Astrocyte (in vitro differentiated cells and primary cell): ENCODE measurements at regions not wholly inside any gene's neighbourhood (a gene's known extent, or its start where the extent isn't known, plus 50 kb on each side); places are given as distances from the start of the nearest gene placed in this dataset.

Experiments
- DNase-seq: peaks from one replicate; pipeline ENCODE4 v3.0.0-alpha.2; 2010; ENCODE audit warnings: low read depth
- FAIRE-seq: peaks from 2 replicates; lab custom pipeline; 2011; peaks lifted over from hg19 to GRCh38; lab: Jason Lieb, UNC
- H2AFZ ChIP-seq: 2 replicates; pipeline ENCODE4 v1.6.0; 2012; ENCODE audit warnings: low read depth, low read length, inconsistent platforms
- H3K27ac ChIP-seq: 2 replicates; pipeline ENCODE4 v1.5.1; 2011; ENCODE audit warnings: low read depth, low read length, inconsistent platforms
- H3K27me3 ChIP-seq: 2 replicates; pipeline ENCODE4 v1.6.0; 2011; ENCODE audit warnings: low read length, inconsistent platforms; ENCODE audit not compliant: insufficient read depth
- H3K36me3 ChIP-seq: 2 replicates; pipeline ENCODE4 v1.5.1; 2011; ENCODE audit warnings: low read length, inconsistent platforms; ENCODE audit not compliant: insufficient read depth
- H3K4me1 ChIP-seq: 2 replicates; pipeline ENCODE4 v1.5.1; 2011; ENCODE audit warnings: low read length, inconsistent platforms; ENCODE audit not compliant: insufficient read depth
- H3K4me2 ChIP-seq: 2 replicates; pipeline ENCODE4 v1.6.0; 2012; ENCODE audit warnings: low read length, inconsistent platforms
- H3K4me3 ChIP-seq: 2 replicates; pipeline ENCODE4 v1.5.1; 2011; ENCODE audit warnings: low read depth, mild to moderate bottlenecking, low read length, inconsistent platforms; ENCODE audit not compliant: insufficient read depth
- H3K79me2 ChIP-seq: 2 replicates; pipeline ENCODE4 v1.6.0; 2012; ENCODE audit warnings: mild to moderate bottlenecking, low read length, inconsistent platforms; ENCODE audit not compliant: insufficient read depth
- H3K9ac ChIP-seq: 2 replicates; pipeline ENCODE4 v1.6.0; 2012; ENCODE audit warnings: mild to moderate bottlenecking, low read length, inconsistent platforms
- H3K9me3 ChIP-seq: 2 replicates; pipeline ENCODE4 v1.5.1; 2012; ENCODE audit warnings: low read depth, mild to moderate bottlenecking, low read length, inconsistent platforms; ENCODE audit not compliant: insufficient read depth
- H4K20me1 ChIP-seq: 2 replicates; pipeline ENCODE4 v1.6.0; 2012; ENCODE audit warnings: low read length, inconsistent platforms; ENCODE audit not compliant: insufficient read depth
- H3K27ac Mint-ChIP-seq: one replicate; pipeline ENCODE4 v1.8.0; 2021; ENCODE audit warnings: mild to moderate bottlenecking, mixed read lengths; ENCODE audit not compliant: unreplicated experiment
- H3K27me3 Mint-ChIP-seq: one replicate; pipeline ENCODE4 v1.8.0; 2021; ENCODE audit warnings: low read depth, mixed read lengths; ENCODE audit not compliant: unreplicated experiment
- H3K36me3 Mint-ChIP-seq: one replicate; pipeline ENCODE4 v1.8.0; 2021; ENCODE audit warnings: low read depth, mixed read lengths; ENCODE audit not compliant: unreplicated experiment
- H3K4me1 Mint-ChIP-seq: one replicate; pipeline ENCODE4 v1.8.0; 2021; ENCODE audit warnings: low read depth, mixed read lengths; ENCODE audit not compliant: unreplicated experiment
- H3K4me3 Mint-ChIP-seq: one replicate; pipeline ENCODE4 v1.8.0; 2021; ENCODE audit warnings: mild to moderate bottlenecking, moderate library complexity, mixed read lengths; ENCODE audit not compliant: unreplicated experiment
- H3K9me3 Mint-ChIP-seq: one replicate; pipeline ENCODE4 v1.8.0; 2021; ENCODE audit warnings: mild to moderate bottlenecking, mixed read lengths; ENCODE audit not compliant: unreplicated experiment
- CTCF ChIP-seq: IDR thresholded peaks from 2 replicates; pipeline ENCODE4 v1.5.1; 2011; ENCODE audit warnings: low read depth, mild to moderate bottlenecking, inconsistent platforms, low read length, moderate library complexity; ENCODE audit not compliant: insufficient read depth
- EZH2 ChIP-seq: IDR thresholded peaks from 2 replicates; pipeline ENCODE4 v1.6.1; 2012; ENCODE audit warnings: mild to moderate bottlenecking, low read length, inconsistent platforms; ENCODE audit not compliant: insufficient read depth

- Histone ChIP-seq H3K9ac (no peak overlapping the region), H3K4me2 (no peak overlapping the region), H2AFZ (no peak overlapping the region), H3K79me2 (no peaks in the 10 kb centered on the region), H3K27ac (no peak overlapping the region), H3K27me3 (peaks cover 10% of the 10 kb centered on the region), H3K4me3 (no peak overlapping the region), H3K4me1 (no peaks in the 10 kb centered on the region), H3K36me3 (no peaks in the 10 kb centered on the region), H3K9me3 (no peaks in the 10 kb centered on the region), H4K20me1 (no peaks in the 10 kb centered on the region)
- H3K27me3 Mint-ChIP-seq, result peaks cover 38% of the 10 kb centered on the region
- H3K27ac Mint-ChIP-seq, result no peak overlapping the region
- TF ChIP-seq CTCF (no peak), EZH2 (no peak)
- H3K4me3 Mint-ChIP-seq, result no peak overlapping the region
- no peaks in the 10 kb centered on the region for H3K4me1 Mint-ChIP-seq
- no peak for DNase-seq
- no peaks in the 10 kb centered on the region for H3K9me3 Mint-ChIP-seq
- FAIRE-seq, result no peak
- H3K36me3 Mint-ChIP-seq, result no peaks in the 10 kb centered on the region
These were observed 216.5 kb downstream of the TFAP2C start for GRCh38 chr20:56845546-56846086.

GRCh38 chr20:56848561-56848960 lies 219.5 kb downstream of the TFAP2C start:
- FAIRE-seq (no peak), DNase-seq (no peak)
- Mint-ChIP-seq H3K27me3 (peaks cover 27% of the 10 kb centered on the region), H3K4me3 (no peak overlapping the region), H3K9me3 (no peaks in the 10 kb centered on the region), H3K36me3 (no peaks in the 10 kb centered on the region), H3K27ac (no peak overlapping the region), H3K4me1 (no peaks in the 10 kb centered on the region)
- Histone ChIP-seq H3K27ac (no peak overlapping the region), H3K79me2 (no peaks in the 10 kb centered on the region), H3K4me2 (no peak overlapping the region), H3K36me3 (no peaks in the 10 kb centered on the region), H3K9me3 (no peaks in the 10 kb centered on the region), H3K27me3 (peaks cover 6% of the 10 kb centered on the region), H3K9ac (no peak overlapping the region), H4K20me1 (no peaks in the 10 kb centered on the region), H2AFZ (no peak overlapping the region), H3K4me3 (no peak overlapping the region), H3K4me1 (no peaks in the 10 kb centered on the region)
- TF ChIP-seq CTCF (no peak), EZH2 (no peak)

DNA sequence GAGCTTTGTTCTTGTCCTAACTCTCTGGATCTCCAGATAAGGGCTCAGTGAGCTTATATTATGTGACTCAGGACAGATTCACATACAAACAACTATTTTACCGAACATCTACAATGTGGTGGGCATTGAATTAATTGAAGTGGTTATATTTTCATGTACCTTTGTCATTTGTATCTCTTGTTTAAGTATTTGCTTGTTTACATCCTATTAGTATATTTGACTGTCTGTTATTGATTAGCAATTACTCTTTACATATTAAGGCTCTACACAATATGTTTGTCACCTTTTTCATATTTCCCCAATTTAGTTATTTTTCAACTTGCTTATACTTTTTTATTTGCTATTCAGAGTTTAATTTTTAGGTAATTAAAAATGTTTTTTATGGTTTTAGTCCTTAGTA lies 222.4 kb downstream of the TFAP2C start:
- Histone ChIP-seq H3K4me2 (no peak overlapping the region), H3K4me3 (no peak overlapping the region), H3K27me3 (no peaks in the 10 kb centered on the region), H3K79me2 (no peaks in the 10 kb centered on the region), H3K36me3 (no peaks in the 10 kb centered on the region), H3K9me3 (no peaks in the 10 kb centered on the region), H2AFZ (no peak overlapping the region), H3K4me1 (no peaks in the 10 kb centered on the region), H3K9ac (no peak overlapping the region), H3K27ac (no peak overlapping the region), H4K20me1 (no peaks in the 10 kb centered on the region)
- TF ChIP-seq CTCF (no peak), EZH2 (no peak)
- FAIRE-seq (no peak), DNase-seq (no peak)
- no peak overlapping the region for H3K4me3 Mint-ChIP-seq
- H3K9me3 Mint-ChIP-seq, result no peaks in the 10 kb centered on the region
- no peaks in the 10 kb centered on the region for H3K36me3 Mint-ChIP-seq
- no peaks in the 10 kb centered on the region for H3K4me1 Mint-ChIP-seq
- peaks cover 17% of the 10 kb centered on the region for H3K27me3 Mint-ChIP-seq
- H3K27ac Mint-ChIP-seq, result no peak overlapping the region
